AG10803 (cell line): ENCODE measurements at regions not wholly inside any gene's neighbourhood (a gene's known extent, or its start where the extent isn't known, plus 50 kb on each side); places are given as distances from the start of the nearest gene placed in this dataset.
"Not testable (repeated sequence)": the region's sequence is repeated elsewhere in the genome, so short reads cannot be mapped to it uniquely, and the experiment has no call there.

ENCODE experiments used
- DNase-seq: peaks from one replicate; pipeline ENCODE4 v3.0.0; 2010; ENCODE audit warnings: low read depth
- H3K4me3 ChIP-seq: 2 replicates; pipeline ENCODE4 v1.5.1; 2011; ENCODE audit warnings: mild to moderate bottlenecking, low read length, control low read depth
- CTCF ChIP-seq: conservative IDR thresholded peaks from 2 replicates; pipeline ENCODE4 v1.5.1; 2011; ENCODE audit warnings: mild to moderate bottlenecking, low read length, control low read depth, inconsistent platforms

DNA sequence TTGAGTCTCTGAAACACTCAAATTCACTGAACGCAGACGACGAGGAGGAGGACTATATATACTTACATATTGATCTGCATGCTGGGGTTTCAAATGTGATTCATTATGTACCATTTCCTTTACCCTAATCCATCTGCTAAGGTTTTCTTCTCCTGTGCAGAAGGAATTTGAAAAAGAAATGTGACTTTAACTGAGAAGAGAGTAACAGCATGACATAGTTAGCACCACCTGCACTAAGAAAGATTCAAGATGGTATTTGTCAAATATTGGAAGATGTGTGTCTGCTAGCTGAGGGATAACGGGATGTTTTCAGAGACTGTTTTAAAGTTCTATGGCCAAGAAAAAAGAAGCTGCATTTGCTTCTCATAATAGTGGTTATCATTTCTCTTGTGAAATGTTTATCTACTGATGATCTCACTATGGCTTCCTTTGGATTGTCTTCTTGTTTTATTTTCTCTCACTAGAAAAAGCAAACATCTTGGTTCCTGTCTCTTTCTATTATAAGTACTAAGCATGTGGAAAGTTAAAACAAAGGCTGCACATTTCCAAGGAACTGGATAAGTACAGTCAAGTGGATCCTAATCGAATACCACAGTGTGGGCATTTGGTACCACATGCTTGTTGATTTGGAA, 89.8 kb upstream of the TLE4 start:
- no peak overlapping the region for H3K4me3 ChIP-seq
- no peak for DNase-seq
- no peak for TF ChIP-seq CTCF

GRCh38 chr9:79485258-79485657, 86.5 kb upstream of the TLE4 start:
- no peak for DNase-seq
- TF ChIP-seq CTCF, result no peak

DNA sequence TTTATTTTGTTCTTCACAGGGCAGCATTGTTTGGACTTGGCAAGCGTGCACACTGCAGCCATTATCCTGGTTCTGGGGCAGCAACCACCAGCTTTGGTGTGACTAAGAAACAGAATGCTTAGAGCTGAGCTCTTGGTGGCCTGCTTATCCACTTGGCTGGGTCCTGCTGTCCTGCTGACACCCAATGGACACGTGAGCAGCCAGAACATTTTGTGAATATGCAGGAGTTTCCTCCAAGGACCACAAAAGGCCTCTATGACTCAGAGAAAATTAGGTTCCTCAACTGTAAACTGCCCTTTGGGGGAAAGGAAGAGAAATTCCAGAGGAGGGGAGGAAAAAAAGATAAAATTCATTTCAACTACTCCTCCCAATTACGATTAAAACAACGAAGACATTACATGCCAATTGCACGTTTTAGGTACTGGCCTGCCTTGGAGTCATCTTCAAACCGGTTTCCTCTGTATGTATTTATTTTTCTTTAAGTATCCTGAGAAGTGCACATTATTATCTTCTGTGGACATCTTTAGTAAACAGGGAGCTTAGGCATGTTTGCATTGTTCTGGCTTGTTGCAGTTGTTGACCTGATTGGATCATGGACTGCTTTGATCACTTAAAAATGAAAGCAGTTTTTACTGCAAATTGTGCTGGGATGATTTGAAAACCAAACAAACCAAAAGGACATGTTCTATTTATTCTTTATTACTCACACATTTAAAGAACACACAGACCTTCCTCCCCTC, 82.3 kb upstream of the TLE4 start:
- peak; percentile 36 for DNase-seq
- TF ChIP-seq CTCF, result no peak
- no peak overlapping the region for H3K4me3 ChIP-seq

More at GRCh38 chr9:79485258-79485657, 86.5 kb upstream of the TLE4 start:
- no peak overlapping the region for H3K4me3 ChIP-seq

- TF ChIP-seq CTCF, result no peak
- no peak overlapping the region for H3K4me3 ChIP-seq
- DNase-seq, result no peak
Measured at GRCh38 chr9:79490657-79491248, 81.0 kb upstream of the TLE4 start.

DNA sequence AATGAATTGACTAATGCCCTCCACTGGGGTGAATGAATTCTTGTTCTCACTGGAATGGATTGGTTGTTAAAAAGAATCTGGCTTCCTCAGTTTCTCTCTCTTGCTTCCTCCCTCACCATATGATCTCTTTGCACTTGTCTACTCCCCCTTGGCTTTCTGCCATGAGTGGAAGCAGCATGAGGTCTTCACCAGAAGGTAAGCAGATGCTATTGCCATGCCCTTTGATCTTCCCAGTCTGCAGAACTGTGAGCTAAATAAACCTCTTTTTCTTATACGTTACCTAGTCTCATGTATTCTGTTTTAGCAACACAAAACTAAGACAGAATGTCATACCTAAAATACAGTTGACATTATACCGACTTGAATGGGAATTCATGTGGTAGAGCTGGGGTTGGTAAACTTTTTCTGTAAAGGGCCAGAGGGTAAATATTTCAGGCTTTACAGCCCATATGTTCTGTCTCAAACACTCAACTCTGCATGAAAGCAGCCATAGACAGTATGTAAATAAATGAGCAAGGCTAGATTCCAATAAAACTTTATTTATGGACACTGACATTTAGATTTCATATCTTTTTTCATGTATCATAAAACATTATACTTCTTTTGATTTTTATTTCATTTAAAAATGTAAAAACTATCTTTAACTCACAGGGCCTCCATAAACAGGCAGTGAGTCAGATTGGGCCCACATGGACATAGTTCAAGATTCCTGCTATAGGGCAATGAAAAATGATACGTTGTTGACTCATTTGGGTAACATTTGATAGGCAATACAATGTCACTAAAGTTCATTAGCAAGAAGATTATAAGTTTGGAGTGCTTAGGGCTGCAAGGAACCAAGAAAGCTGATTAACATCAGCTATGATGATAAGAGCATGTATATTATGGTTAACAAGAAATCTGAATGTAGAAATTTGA, 79.4 kb upstream of the TLE4 start:
- TF ChIP-seq CTCF, result no peak

DNA sequence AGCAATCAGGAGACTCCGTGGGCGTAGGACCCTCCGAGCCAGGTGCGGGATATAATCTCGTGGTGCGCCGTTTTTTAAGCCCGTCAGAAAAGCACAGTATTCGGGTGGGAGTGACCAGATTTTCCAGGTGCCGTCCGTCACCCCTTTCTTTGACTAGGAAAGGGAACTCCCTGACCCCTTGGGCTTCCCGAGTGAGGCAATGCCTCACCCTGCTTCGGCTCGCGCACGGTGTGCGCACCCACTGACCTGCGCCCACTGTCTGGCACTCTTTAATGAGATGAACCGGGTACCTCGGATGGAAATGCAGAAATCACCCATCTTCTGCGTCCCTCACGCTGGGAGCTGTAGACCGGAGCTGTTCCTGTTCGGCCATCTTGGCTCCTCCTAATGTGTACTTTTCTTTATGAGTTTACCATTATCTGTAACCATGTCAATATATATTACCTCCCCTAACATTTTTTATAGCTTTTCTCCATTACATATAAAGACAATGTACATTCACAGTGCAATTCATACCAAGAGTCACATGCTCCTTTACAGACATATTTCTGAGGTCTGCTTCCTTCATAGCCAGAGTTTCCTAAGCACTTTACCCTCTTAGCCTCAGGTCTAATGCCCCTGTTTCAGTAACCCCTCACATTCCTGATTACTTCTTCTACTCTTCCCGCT, 71.4 kb upstream of the TLE4 start:
- not testable (repeated sequence) for H3K4me3 ChIP-seq, DNase-seq

More for the DNA sequence above, 79.4 kb upstream of the TLE4 start:
- DNase-seq, result no peak
- no peak overlapping the region for H3K4me3 ChIP-seq

GRCh38 chr9:79501546-79501945, 70.2 kb upstream of the TLE4 start:
- no peak for TF ChIP-seq CTCF
- H3K4me3 ChIP-seq, result no peak overlapping the region
- no peak for DNase-seq
